ENCODE measurements at regions not wholly inside any gene's neighbourhood (a gene's known extent, or its start where the extent isn't known, plus 50 kb on each side); places are given as distances from the start of the nearest gene placed in this dataset.
A peak's percentile ranks its signal among the peaks of the same experiment; 100 is the strongest.
"Not testable (repeated sequence)": the region's sequence is repeated elsewhere in the genome, so short reads cannot be mapped to it uniquely, and the experiment has no call there.

- DNase-seq, result no peak
Measured at GRCh38 chrX:63285375-63285774, 65.8 kb downstream of the SPIN4 start.

GRCh38 chrX:63284659-63285058, 66.5 kb downstream of the SPIN4 start:
- no peak for DNase-seq

GRCh38 chrX:63283348-63283747, 67.8 kb downstream of the SPIN4 start:
- DNase-seq, result no peak

- no peak for DNase-seq
Measured at GRCh38 chrX:63282828-63283227, 68.3 kb downstream of the SPIN4 start.

GRCh38 chrX:63282077-63282476, 69.1 kb downstream of the SPIN4 start:
- DNase-seq, result no peak

- DNase-seq, result no peak
Measured at GRCh38 chrX:63281465-63281864, 69.7 kb downstream of the SPIN4 start.

- not testable (repeated sequence) for DNase-seq
Measured at GRCh38 chrX:63277394-63277793, 73.7 kb downstream of the SPIN4 start.

- peak; percentile 55 for DNase-seq
Measured at GRCh38 chrX:63275127-63275526, 76.0 kb downstream of the SPIN4 start.

GRCh38 chrX:63270873-63271272, 80.3 kb downstream of the SPIN4 start:
- no peak for DNase-seq

GRCh38 chrX:63258144-63258543, 93.0 kb downstream of the SPIN4 start:
- DNase-seq, result no peak

GRCh38 chrX:63250253-63250868, 100.8 kb downstream of the SPIN4 start:
- DNase-seq, result peak; percentile 82

GRCh38 chrX:63242689-63243088, 108.4 kb downstream of the SPIN4 start:
- DNase-seq, result not testable (repeated sequence)

- not testable (repeated sequence) for DNase-seq
Measured at GRCh38 chrX:63235963-63236362, 115.2 kb downstream of the SPIN4 start.

GRCh38 chrX:63233013-63233412, 118.1 kb downstream of the SPIN4 start:
- not testable (repeated sequence) for DNase-seq

- DNase-seq, result not testable (repeated sequence)
Measured at GRCh38 chrX:63218202-63218601, 132.9 kb downstream of the SPIN4 start.

GRCh38 chrX:63217549-63217948, 133.6 kb downstream of the SPIN4 start:
- DNase-seq, result not testable (repeated sequence)

- not testable (repeated sequence) for DNase-seq
Measured at GRCh38 chrX:63209645-63210044, 141.5 kb downstream of the SPIN4 start.

- DNase-seq, result not testable (repeated sequence)
Measured at GRCh38 chrX:63209128-63209527, 142.0 kb downstream of the SPIN4 start.

GRCh38 chrX:63204266-63205074, 146.7 kb downstream of the SPIN4 start:
- not testable (repeated sequence) for DNase-seq

GRCh38 chrX:63201987-63202386, 149.1 kb downstream of the SPIN4 start:
- DNase-seq, result not testable (repeated sequence)

- DNase-seq, result not testable (repeated sequence)
Measured at GRCh38 chrX:63198693-63199092, 152.4 kb downstream of the SPIN4 start.

GRCh38 chrX:63192366-63193041, 158.6 kb downstream of the SPIN4 start:
- DNase-seq, result not testable (repeated sequence)

GRCh38 chrX:63186137-63186536, 165.0 kb downstream of the SPIN4 start:
- DNase-seq, result no peak

- DNase-seq, result not testable (repeated sequence)
Measured at GRCh38 chrX:63179852-63180251, 171.3 kb downstream of the SPIN4 start.
